ENCODE measurements at regions not wholly inside any gene's neighbourhood (a gene's known extent, or its start where the extent isn't known, plus 50 kb on each side); places are given as distances from the start of the nearest gene placed in this dataset.

DNA sequence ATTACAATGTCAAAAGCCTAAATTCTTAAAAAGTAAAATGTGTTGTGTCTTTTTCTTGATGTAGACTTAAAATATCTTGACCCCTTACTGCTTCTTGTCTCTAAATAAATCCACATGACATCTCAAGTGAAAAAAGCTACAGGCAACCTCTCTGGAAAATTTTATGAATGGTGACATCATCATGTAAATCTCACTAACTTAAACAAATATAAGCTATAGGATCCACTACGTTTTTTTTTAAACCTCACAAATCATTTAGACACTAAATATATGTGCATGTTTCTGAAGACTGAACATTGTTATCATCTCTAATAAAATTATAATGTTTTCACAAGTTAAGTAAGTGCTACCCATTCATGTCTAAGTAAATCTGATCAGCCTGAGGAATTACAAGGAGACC lies 793.7 kb upstream of the PRR20A start:
- no peak for DNase-seq
- Histone ChIP-seq H3K4me1 (ENCODE audit: control insufficient read depth in 3 of 3, insufficient read depth in 2 of 3, low read depth in 1 of 3, low read length in 2 of 3) (no peaks in the 10 kb centered on the region), H3K36me3 (ENCODE audit: control insufficient read depth in 3 of 3, insufficient read depth in 2 of 3, low read depth in 1 of 3, low read length in 3 of 3) (no peaks in the 10 kb centered on the region), H3K4me3 (ENCODE audit: low read depth in 1 of 3, low read length in 3 of 3) (no peak overlapping the region), H3K9me3 (ENCODE audit: control insufficient read depth in 2 of 2, insufficient read depth in 1 of 2, low read depth in 1 of 2, low read length in 1 of 2) (peaks cover 0 to 2% of the 10 kb centered on the region in 2 donors), H3K27me3 (ENCODE audit: control insufficient read depth in 3 of 3, insufficient read depth in 3 of 3, low read length in 3 of 3) (no peaks in the 10 kb centered on the region), H3K27ac (ENCODE audit: low read depth in 1 of 3, low read length in 2 of 3) (no peak overlapping the region)
- WGBS, 3 donors = 30 to 42% (median 34%) methylated on average over 1 of the region's 1 CpG
- no peak for FAIRE-seq

DNA sequence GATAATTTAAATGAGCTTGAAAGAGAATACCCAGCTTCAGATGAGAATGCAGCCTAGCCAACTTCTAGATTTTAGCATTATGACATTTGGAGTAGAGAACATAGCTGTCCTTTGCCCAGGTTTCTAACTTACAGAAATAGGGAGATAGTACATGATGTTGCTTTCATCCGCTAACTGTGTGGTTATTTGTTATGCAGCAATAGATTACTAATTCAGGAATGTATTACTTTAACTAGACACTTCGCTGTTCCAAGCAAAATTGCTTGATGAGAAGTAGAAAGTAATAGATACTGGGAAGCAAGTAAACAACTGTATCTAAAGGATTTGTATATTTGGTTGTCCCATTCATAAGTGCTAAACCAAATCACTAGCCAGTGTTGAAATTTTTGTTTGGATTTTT lies 790.9 kb upstream of the PRR20A start:
- no peaks in the 10 kb centered on the region for H3K9me3 ChIP-seq (ENCODE audit: control insufficient read depth in 2 of 2, insufficient read depth in 1 of 2, low read depth in 1 of 2, low read length in 1 of 2)
- no peaks in the 10 kb centered on the region for H3K27me3 ChIP-seq (ENCODE audit: control insufficient read depth in 3 of 3, insufficient read depth in 3 of 3, low read length in 3 of 3)
- FAIRE-seq (no peak), DNase-seq (no peak)
- H3K4me3 ChIP-seq (ENCODE audit: low read depth in 1 of 3, low read length in 3 of 3) = no peak overlapping the region
- 66 to 74% (median 69%) methylated on average over 2 of the region's 2 CpGs for WGBS, 3 donors
- H3K27ac ChIP-seq (ENCODE audit: low read depth in 1 of 3, low read length in 2 of 3) = no peak overlapping the region
- H3K36me3 ChIP-seq (ENCODE audit: control insufficient read depth in 3 of 3, insufficient read depth in 2 of 3, low read depth in 1 of 3, low read length in 3 of 3) = no peaks in the 10 kb centered on the region
- H3K4me1 ChIP-seq (ENCODE audit: control insufficient read depth in 3 of 3, insufficient read depth in 2 of 3, low read depth in 1 of 3, low read length in 2 of 3) = no peaks in the 10 kb centered on the region

DNA sequence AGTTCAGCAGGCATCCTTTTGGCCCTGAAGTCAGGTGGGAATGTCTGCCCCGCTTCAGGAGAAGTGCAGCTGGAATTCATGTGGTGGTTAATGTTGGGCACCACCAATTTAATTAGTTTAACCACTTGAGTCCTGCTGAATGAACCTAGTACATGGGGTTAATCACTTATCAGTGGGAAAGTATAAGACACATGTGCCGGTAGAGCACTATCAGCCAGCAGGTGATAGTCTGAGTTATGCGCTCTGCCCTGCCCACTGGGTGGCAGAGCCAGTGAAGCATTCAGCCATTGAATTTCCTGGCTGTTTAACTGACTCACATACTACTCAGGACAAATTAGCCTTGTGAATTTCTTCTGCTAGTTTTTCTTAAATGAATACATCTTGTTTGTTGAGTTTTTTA lies 789.7 kb upstream of the PRR20A start:
- FAIRE-seq = no peak
- WGBS, 3 donors = 32 to 71% (median 53%) methylated on average over 3 of the region's 3 CpGs
- H3K4me3 ChIP-seq (ENCODE audit: low read depth in 1 of 3, low read length in 3 of 3) = no peak overlapping the region

DNA sequence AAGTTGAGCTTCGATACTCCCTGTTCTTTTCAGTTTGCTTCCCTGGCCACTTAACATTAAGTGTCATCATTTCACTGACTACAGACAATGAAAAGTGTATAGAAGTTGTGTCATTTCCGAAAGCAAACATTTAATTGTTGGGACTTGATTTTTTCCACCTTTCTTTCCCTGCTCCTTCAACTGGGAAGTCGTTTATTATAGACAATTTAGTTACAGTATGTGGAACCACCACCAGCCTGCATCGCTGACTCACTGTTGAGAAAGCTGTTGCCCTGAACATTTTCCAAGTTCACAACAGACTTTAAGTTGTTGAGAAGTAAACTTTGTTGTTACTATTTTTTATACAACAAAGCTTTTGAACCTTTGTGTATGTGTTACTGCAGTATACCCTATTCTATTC lies 788.4 kb upstream of the PRR20A start:
- Histone ChIP-seq H3K9me3 (ENCODE audit: control insufficient read depth in 2 of 2, insufficient read depth in 1 of 2, low read depth in 1 of 2, low read length in 1 of 2) (no peaks in the 10 kb centered on the region), H3K36me3 (ENCODE audit: control insufficient read depth in 3 of 3, insufficient read depth in 2 of 3, low read depth in 1 of 3, low read length in 3 of 3) (no peaks in the 10 kb centered on the region), H3K4me3 (ENCODE audit: low read depth in 1 of 3, low read length in 3 of 3) (no peak overlapping the region), H3K27ac (ENCODE audit: low read depth in 1 of 3, low read length in 2 of 3) (no peak overlapping the region), H3K27me3 (ENCODE audit: control insufficient read depth in 3 of 3, insufficient read depth in 3 of 3, low read length in 3 of 3) (no peaks in the 10 kb centered on the region), H3K4me1 (ENCODE audit: control insufficient read depth in 3 of 3, insufficient read depth in 2 of 3, low read depth in 1 of 3, low read length in 2 of 3) (no peaks in the 10 kb centered on the region)
- WGBS, 3 donors = 61 to 73% (median 70%) methylated on average over 4 of the region's 4 CpGs
- no peak for DNase-seq
- FAIRE-seq = no peak

More for the DNA sequence above, 789.7 kb upstream of the PRR20A start:
- Histone ChIP-seq H3K4me1 (ENCODE audit: control insufficient read depth in 3 of 3, insufficient read depth in 2 of 3, low read depth in 1 of 3, low read length in 2 of 3) (no peaks in the 10 kb centered on the region), H3K27me3 (ENCODE audit: control insufficient read depth in 3 of 3, insufficient read depth in 3 of 3, low read length in 3 of 3) (no peaks in the 10 kb centered on the region), H3K27ac (ENCODE audit: low read depth in 1 of 3, low read length in 2 of 3) (no peak overlapping the region), H3K36me3 (ENCODE audit: control insufficient read depth in 3 of 3, insufficient read depth in 2 of 3, low read depth in 1 of 3, low read length in 3 of 3) (no peaks in the 10 kb centered on the region), H3K9me3 (ENCODE audit: control insufficient read depth in 2 of 2, insufficient read depth in 1 of 2, low read depth in 1 of 2, low read length in 1 of 2) (no peaks in the 10 kb centered on the region)
- DNase-seq = no peak

DNA sequence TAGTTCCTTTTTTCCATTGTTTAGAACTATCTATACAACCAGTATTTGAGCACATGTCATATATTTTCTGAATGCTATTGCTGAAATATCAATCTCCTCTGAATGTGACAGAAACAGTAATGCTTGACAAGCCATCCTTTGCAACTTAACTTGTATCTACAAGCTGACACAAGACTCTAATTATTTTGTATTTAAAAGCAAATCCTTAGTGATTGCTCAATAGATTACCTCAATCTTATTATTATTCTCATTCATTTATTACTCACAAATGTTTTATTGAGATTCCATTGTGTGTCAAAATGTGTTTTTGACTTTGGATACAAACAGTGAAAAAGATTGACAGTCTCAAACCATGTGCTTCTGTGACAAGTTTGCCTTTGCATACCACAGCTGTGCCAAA lies 787.8 kb upstream of the PRR20A start:
- Histone ChIP-seq H3K4me3 (ENCODE audit: low read depth in 1 of 3, low read length in 3 of 3) (no peak overlapping the region), H3K4me1 (ENCODE audit: control insufficient read depth in 3 of 3, insufficient read depth in 2 of 3, low read depth in 1 of 3, low read length in 2 of 3) (no peaks in the 10 kb centered on the region), H3K9me3 (ENCODE audit: control insufficient read depth in 2 of 2, insufficient read depth in 1 of 2, low read depth in 1 of 2, low read length in 1 of 2) (no peaks in the 10 kb centered on the region), H3K36me3 (ENCODE audit: control insufficient read depth in 3 of 3, insufficient read depth in 2 of 3, low read depth in 1 of 3, low read length in 3 of 3) (no peaks in the 10 kb centered on the region), H3K27me3 (ENCODE audit: control insufficient read depth in 3 of 3, insufficient read depth in 3 of 3, low read length in 3 of 3) (no peaks in the 10 kb centered on the region), H3K27ac (ENCODE audit: low read depth in 1 of 3, low read length in 2 of 3) (no peak overlapping the region)
- FAIRE-seq = no peak
- DNase-seq = no peak

DNA sequence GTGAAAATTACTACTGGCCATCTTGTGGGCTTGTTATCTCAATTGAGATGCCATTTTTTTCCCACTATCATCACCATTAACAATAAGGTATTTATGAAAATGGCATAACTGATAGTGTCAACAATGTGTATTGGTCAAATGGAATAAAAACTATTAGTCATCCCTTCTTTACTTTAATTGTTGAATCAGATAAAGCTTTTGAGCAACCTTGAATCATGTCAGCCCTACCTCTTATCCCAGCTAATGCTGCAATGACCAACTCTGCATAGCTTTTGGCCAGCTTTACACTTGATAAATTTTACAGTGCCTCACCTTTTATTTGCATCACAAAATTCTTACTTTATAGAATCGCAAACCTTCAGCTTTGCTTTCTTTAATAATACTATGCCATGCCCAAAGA lies 784.0 kb upstream of the PRR20A start:
- WGBS, 3 donors = 81 to 97% (median 82%) methylated on average over 1 of the region's 1 CpG
- H3K9me3 ChIP-seq (ENCODE audit: control insufficient read depth in 2 of 2, insufficient read depth in 1 of 2, low read depth in 1 of 2, low read length in 1 of 2) = no peaks in the 10 kb centered on the region
- no peak for DNase-seq

DNA sequence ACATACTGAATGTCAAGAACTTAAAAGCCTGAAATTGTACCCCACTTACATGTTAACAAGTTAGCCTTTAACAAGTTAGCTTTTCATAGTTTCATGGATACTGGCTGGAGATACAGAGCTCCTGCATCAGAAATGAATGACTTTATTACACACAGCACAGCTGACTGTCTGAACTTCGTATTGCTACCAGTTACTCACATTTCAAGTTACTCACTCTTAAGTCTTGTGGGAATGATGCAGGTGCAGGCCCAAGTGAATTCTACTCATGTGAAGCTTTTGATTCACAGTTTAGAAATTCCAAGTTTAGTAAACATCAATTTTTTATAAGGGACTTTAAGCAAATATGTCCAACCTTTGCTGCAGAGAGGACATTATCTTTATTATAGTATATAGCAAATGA lies 762.2 kb upstream of the PRR20A start:
- FAIRE-seq (no peak), DNase-seq (no peak)
- Histone ChIP-seq H3K27me3 (ENCODE audit: control insufficient read depth in 3 of 3, insufficient read depth in 3 of 3, low read length in 3 of 3) (no peaks in the 10 kb centered on the region), H3K27ac (ENCODE audit: low read depth in 1 of 3, low read length in 2 of 3) (no peak overlapping the region), H3K36me3 (ENCODE audit: control insufficient read depth in 3 of 3, insufficient read depth in 2 of 3, low read depth in 1 of 3, low read length in 3 of 3) (no peaks in the 10 kb centered on the region), H3K4me1 (ENCODE audit: control insufficient read depth in 3 of 3, insufficient read depth in 2 of 3, low read depth in 1 of 3, low read length in 2 of 3) (no peaks in the 10 kb centered on the region), H3K9me3 (ENCODE audit: control insufficient read depth in 2 of 2, insufficient read depth in 1 of 2, low read depth in 1 of 2, low read length in 1 of 2) (peaks cover 0 to 15% of the 10 kb centered on the region in 2 donors), H3K4me3 (ENCODE audit: low read depth in 1 of 3, low read length in 3 of 3) (no peak overlapping the region)
- WGBS, 3 donors = 29 to 36% (median 32%) methylated on average over 1 of the region's 1 CpG

More for the DNA sequence above, 784.0 kb upstream of the PRR20A start:
- no peak for FAIRE-seq
- H3K4me1 ChIP-seq (ENCODE audit: control insufficient read depth in 3 of 3, insufficient read depth in 2 of 3, low read depth in 1 of 3, low read length in 2 of 3) = no peaks in the 10 kb centered on the region
- H3K27ac ChIP-seq (ENCODE audit: low read depth in 1 of 3, low read length in 2 of 3) = no peak overlapping the region
- no peaks in the 10 kb centered on the region for H3K36me3 ChIP-seq (ENCODE audit: control insufficient read depth in 3 of 3, insufficient read depth in 2 of 3, low read depth in 1 of 3, low read length in 3 of 3)
- H3K27me3 ChIP-seq (ENCODE audit: control insufficient read depth in 3 of 3, insufficient read depth in 3 of 3, low read length in 3 of 3) = no peaks in the 10 kb centered on the region
- no peak overlapping the region for H3K4me3 ChIP-seq (ENCODE audit: low read depth in 1 of 3, low read length in 3 of 3)

DNA sequence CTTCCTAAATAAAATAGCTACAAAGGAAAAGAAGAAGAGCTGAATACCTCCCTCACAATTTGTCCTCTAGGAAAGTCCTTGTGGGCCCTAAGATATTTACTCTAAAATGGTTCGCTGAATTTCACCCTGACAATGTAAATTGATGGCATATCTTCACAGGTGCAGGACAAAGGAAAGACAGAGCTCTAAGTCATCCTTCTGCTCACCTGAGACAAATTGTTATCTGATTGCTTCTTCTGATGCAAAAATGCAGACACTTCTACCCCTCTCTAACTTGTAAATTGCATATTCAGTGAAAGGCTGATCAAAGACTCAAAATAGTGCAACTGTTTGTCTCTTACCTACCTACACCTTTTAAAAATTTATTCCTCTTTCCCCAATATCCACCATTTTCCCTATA lies 747.2 kb upstream of the PRR20A start:
- no peak for FAIRE-seq
- no peaks in the 10 kb centered on the region for H3K4me1 ChIP-seq (ENCODE audit: control insufficient read depth in 3 of 3, insufficient read depth in 2 of 3, low read depth in 1 of 3, low read length in 2 of 3)

DNA sequence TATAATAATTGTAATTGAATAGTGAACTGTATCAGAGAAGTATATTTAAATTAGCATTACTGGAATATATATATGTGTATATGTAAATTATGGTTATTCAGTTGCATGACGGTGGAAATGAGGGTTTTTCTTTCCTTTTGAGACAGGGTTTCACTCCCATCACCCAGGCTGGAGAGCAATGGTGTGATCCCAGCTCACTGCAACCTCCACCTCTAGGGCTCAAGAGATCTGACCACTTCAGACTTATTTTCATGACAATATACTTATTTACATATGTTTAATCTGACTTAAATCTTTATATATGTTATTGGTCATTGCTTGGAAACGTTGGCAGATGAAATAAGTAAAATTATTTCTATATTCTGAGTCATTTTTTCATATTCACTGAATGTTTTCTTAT lies 744.4 kb upstream of the PRR20A start:
- no peaks in the 10 kb centered on the region for H3K36me3 ChIP-seq (ENCODE audit: control insufficient read depth in 3 of 3, insufficient read depth in 2 of 3, low read depth in 1 of 3, low read length in 3 of 3)
- H3K9me3 ChIP-seq (ENCODE audit: control insufficient read depth in 2 of 2, insufficient read depth in 1 of 2, low read depth in 1 of 2, low read length in 1 of 2) = peaks cover 0 to 8% of the 10 kb centered on the region in 2 donors
- no peak overlapping the region for H3K4me3 ChIP-seq (ENCODE audit: low read depth in 1 of 3, low read length in 3 of 3)
- no peaks in the 10 kb centered on the region for H3K27me3 ChIP-seq (ENCODE audit: control insufficient read depth in 3 of 3, insufficient read depth in 3 of 3, low read length in 3 of 3)
- no peak overlapping the region for H3K27ac ChIP-seq (ENCODE audit: low read depth in 1 of 3, low read length in 2 of 3)
- DNase-seq = no peak
- FAIRE-seq = no peak
- no peaks in the 10 kb centered on the region for H3K4me1 ChIP-seq (ENCODE audit: control insufficient read depth in 3 of 3, insufficient read depth in 2 of 3, low read depth in 1 of 3, low read length in 2 of 3)
- 33 to 47% (median 42%) methylated on average over 2 of the region's 2 CpGs for WGBS, 3 donors

More for the DNA sequence above, 747.2 kb upstream of the PRR20A start:
- H3K4me3 ChIP-seq (ENCODE audit: low read depth in 1 of 3, low read length in 3 of 3) = no peak overlapping the region
- no peak overlapping the region for H3K27ac ChIP-seq (ENCODE audit: low read depth in 1 of 3, low read length in 2 of 3)
- DNase-seq = no peak
- WGBS, 3 donors = 69 to 73% (median 73%) methylated on average over 1 of the region's 1 CpG
- H3K9me3 ChIP-seq (ENCODE audit: control insufficient read depth in 2 of 2, insufficient read depth in 1 of 2, low read depth in 1 of 2, low read length in 1 of 2) = peaks cover 0 to 3% of the 10 kb centered on the region in 2 donors
- H3K27me3 ChIP-seq (ENCODE audit: control insufficient read depth in 3 of 3, insufficient read depth in 3 of 3, low read length in 3 of 3) = no peaks in the 10 kb centered on the region
- H3K36me3 ChIP-seq (ENCODE audit: control insufficient read depth in 3 of 3, insufficient read depth in 2 of 3, low read depth in 1 of 3, low read length in 3 of 3) = no peaks in the 10 kb centered on the region
